ENCODE measurements at regions not wholly inside any gene's neighbourhood (a gene's known extent, or its start where the extent isn't known, plus 50 kb on each side); places are given as distances from the start of the nearest gene placed in this dataset.

DNA sequence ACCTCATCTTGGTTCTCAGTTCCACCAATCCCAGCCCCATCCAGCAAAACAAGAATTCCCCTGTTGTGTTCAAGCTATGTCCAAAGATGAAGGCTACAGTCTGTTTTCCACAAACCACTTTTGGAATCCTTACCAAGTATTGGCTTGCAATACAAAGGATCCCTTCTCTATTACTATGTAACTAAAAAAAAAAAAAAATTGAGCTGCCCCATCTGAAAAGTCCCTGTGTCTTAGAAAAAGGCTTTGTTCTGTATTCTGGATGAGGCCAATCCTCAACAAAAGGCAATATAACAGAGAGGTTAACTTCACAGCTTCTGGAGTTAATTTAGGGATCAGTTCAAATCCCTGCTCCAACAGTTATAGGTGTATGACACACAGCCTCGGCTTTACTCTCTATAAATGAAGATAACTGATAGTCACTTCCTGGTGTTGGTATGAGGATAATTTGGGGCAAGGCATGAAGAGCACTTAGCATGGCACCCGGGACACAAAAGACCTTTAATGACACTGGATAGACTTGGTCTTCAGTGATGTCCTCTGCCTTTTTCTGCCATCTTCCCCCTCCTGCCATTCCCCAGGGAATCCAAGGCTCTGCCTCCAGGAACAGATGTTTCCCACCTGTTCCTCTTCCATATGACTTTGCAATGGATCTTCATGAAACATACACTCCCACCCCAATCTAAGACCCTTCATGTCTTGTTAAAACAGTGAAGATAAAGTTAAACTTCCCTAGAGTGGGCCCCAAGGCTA, 61.2 kb upstream of the ATL2 start:
- peaks cover 5% of the 10 kb centered on the region for H3K9me3 Mint-ChIP-seq

DNA sequence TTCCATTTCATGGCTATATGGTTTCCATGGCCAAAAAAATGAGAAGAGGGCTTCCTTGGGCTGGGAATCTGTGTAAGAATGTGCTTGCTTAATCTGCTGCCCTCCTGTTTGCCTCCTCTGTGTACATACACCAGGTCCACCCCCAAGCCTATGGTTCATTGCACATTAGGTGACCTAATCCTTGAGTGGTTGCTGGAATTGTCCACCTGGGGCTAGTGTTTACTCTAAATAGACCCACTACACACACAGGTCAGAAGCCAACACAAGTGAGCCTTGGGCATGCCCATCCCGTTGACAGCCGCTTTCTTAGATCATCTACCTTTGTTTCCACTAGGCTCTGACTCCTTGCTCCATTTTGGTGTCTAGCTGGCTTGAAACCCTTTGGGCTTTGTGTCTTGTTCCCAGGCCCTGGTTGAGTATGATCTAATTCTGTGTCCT, 59.2 kb upstream of the ATL2 start:
- Mint-ChIP-seq H3K27ac (no peak overlapping the region), H3K36me3 (no peaks in the 10 kb centered on the region), H3K4me3 (no peak overlapping the region), H3K4me1 (peaks cover 29% of the 10 kb centered on the region), H3K9me3 (peaks cover 5% of the 10 kb centered on the region), H3K27me3 (ENCODE audit: low read depth) (peaks cover 5% of the 10 kb centered on the region)
- TF ChIP-seq, protein P1, sequence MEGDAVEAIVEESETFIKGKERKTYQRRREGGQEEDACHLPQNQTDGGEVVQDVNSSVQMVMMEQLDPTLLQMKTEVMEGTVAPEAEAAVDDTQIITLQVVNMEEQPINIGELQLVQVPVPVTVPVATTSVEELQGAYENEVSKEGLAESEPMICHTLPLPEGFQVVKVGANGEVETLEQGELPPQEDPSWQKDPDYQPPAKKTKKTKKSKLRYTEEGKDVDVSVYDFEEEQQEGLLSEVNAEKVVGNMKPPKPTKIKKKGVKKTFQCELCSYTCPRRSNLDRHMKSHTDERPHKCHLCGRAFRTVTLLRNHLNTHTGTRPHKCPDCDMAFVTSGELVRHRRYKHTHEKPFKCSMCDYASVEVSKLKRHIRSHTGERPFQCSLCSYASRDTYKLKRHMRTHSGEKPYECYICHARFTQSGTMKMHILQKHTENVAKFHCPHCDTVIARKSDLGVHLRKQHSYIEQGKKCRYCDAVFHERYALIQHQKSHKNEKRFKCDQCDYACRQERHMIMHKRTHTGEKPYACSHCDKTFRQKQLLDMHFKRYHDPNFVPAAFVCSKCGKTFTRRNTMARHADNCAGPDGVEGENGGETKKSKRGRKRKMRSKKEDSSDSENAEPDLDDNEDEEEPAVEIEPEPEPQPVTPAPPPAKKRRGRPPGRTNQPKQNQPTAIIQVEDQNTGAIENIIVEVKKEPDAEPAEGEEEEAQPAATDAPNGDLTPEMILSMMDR (IDR thresholded peaks at IDR 0.05; ENCODE audit: unreplicated experiment): no peak
- DNase-seq (ENCODE audit: low spot score in 2 of 2, unreplicated experiment in 2 of 2): no peak

More for the DNA sequence above, 61.2 kb upstream of the ATL2 start:
- Mint-ChIP-seq H3K4me1 (peaks cover 44% of the 10 kb centered on the region), H3K36me3 (no peaks in the 10 kb centered on the region), H3K4me3 (no peak overlapping the region), H3K27me3 (ENCODE audit: low read depth) (peaks cover 11% of the 10 kb centered on the region), H3K27ac (peak overlapping the region; percentile 75)
- no peak for DNase-seq (ENCODE audit: low spot score in 2 of 2, unreplicated experiment in 2 of 2)
- TF ChIP-seq, protein P1 (IDR thresholded peaks at IDR 0.05; ENCODE audit: unreplicated experiment): no peak

DNA sequence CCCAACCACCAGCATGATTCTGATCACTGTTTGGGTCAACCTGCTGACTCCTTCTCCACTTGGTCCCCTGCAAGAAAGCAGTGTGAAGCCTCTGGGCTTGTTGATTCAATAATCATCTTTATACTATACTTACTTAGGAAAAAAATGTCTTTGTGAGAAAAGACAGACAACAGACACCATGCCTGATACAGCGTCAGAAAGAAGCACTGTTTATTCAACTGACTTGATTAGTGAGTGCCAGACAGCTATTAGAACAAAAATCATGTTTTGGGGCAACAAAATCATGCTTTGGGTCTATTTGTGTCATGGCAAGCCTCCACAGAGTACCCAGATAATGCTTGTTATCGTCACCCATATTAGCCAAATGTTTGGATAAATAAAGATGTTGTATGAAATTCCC, 58.7 kb upstream of the ATL2 start:
- TF ChIP-seq, protein P1 (IDR thresholded peaks at IDR 0.05; ENCODE audit: unreplicated experiment): no peak
- peaks cover under 1% of the 10 kb centered on the region for H3K27me3 Mint-ChIP-seq (ENCODE audit: low read depth)
- no peak overlapping the region for H3K27ac Mint-ChIP-seq
- H3K36me3 Mint-ChIP-seq: no peaks in the 10 kb centered on the region
- peaks cover 5% of the 10 kb centered on the region for H3K9me3 Mint-ChIP-seq
- peaks cover 27% of the 10 kb centered on the region for H3K4me1 Mint-ChIP-seq
- H3K4me3 Mint-ChIP-seq: no peak overlapping the region
- DNase-seq (ENCODE audit: low spot score in 2 of 2, unreplicated experiment in 2 of 2): no peak

DNA sequence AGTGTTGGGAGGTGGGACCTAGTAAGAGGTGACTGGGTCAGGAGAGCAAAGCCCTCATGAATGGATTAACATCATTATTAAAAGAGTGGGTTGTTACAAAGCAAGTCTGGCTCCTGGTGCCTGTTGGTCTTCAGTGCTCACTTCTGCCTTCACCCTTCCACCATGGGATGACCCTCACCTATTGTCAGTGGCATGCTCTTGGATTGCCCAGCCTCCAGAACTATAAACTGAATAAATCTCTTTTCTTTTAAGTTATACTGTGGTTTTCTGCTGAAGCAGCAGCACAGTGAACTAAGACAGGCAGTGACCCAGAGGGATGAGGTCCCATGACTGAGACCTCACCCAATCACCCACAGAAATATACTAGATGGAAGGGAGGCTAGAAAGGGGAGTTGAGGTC, 57.5 kb upstream of the ATL2 start:
- Mint-ChIP-seq H3K4me1 (peaks cover 26% of the 10 kb centered on the region), H3K27ac (no peak overlapping the region), H3K9me3 (peaks cover 5% of the 10 kb centered on the region), H3K36me3 (no peaks in the 10 kb centered on the region), H3K4me3 (no peak overlapping the region), H3K27me3 (ENCODE audit: low read depth) (no peaks in the 10 kb centered on the region)
- no peak for DNase-seq (ENCODE audit: low spot score in 2 of 2, unreplicated experiment in 2 of 2)
- TF ChIP-seq, protein P1 (IDR thresholded peaks at IDR 0.05; ENCODE audit: unreplicated experiment): no peak

DNA sequence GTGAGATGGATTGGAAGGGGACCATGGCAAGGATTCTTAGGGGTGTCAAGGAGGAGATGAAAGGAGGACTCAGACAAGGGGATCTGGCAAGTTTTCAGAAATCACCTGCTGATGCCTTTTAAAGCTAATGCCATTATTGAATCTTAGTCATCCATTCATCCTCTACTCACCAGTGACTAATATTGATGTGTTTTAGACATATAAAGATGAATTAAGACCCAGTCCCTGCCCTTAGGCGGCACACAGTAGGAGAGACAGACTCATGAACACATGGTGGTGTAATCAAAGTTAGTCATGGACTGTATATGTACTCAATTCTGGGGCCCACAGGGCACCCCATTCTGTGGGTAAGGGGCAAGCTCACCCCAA, 56.5 kb upstream of the ATL2 start:
- DNase-seq (ENCODE audit: low spot score in 2 of 2, unreplicated experiment in 2 of 2): no peak
- Mint-ChIP-seq H3K27ac (no peak overlapping the region), H3K9me3 (peaks cover 5% of the 10 kb centered on the region), H3K4me3 (no peak overlapping the region), H3K36me3 (no peaks in the 10 kb centered on the region), H3K27me3 (ENCODE audit: low read depth) (no peaks in the 10 kb centered on the region), H3K4me1 (peaks cover 23% of the 10 kb centered on the region)
- TF ChIP-seq, protein P1 (IDR thresholded peaks at IDR 0.05; ENCODE audit: unreplicated experiment): no peak
